IPS-NIHi7 (cell line): ENCODE measurements at regions not wholly inside any gene's neighbourhood (a gene's known extent, or its start where the extent isn't known, plus 50 kb on each side); places are given as distances from the start of the nearest gene placed in this dataset.
"Not testable (repeated sequence)": the region's sequence is repeated elsewhere in the genome, so short reads cannot be mapped to it uniquely, and the experiment has no call there.

ENCODE experiments used
- DNase-seq: peaks from one replicate; pipeline ENCODE4 v3.0.0; 2012; ENCODE audit warnings: mixed read lengths; ENCODE audit errors: extremely low spot score

DNA sequence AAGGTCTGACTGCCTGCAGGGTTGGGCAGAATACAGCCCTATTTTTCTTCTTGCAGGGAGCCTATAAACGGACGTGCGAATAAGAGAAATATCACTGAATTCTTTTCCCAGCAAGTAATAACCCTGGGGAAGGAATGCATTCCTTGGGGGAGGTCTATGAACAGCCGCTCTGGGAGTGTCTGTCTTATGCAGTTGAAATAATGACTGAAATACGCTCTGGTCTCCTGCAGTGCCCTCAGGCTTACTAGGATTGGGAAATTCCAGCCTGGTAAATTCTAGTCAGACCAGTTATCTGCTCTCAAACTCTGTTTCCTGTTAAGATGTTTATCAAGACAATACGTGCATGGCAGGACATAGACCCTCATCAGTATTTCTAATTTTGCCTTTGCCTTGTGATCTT is 72.1 kb upstream of the FAM241A start:
- no peak for DNase-seq

DNA sequence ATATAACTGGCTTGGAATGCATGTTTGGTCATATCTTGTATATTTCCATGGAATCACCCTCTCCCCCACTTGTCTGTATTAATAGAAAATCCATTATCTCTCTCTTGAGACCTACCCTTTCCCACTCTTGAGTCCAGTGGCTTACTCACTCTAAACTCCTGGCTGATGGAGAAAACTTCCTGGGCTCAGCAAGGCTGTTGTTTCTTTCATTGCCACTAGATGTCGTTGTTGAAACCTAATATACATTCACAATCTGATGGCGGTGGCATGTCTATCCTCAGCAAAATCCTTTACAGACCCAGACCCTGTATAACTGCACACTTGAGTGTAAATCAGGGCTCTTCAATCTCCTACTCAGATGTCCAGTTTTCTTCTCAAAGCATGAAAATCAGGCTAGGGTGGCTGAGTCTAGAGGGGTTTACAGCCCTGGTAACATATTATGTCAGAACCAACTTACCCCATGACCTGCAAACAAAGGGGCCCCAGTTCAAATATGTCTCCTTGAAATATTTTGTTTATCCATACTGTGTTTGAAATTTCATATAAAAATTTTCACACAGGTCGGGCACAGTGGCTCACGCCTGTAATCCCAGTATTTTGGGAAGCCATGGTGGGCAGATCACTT is 70.0 kb upstream of the FAM241A start:
- peak; percentile 61 for DNase-seq

- no peak for DNase-seq
These were observed 69.3 kb upstream of the FAM241A start for GRCh38 chr4:112075906-112076305.

DNA sequence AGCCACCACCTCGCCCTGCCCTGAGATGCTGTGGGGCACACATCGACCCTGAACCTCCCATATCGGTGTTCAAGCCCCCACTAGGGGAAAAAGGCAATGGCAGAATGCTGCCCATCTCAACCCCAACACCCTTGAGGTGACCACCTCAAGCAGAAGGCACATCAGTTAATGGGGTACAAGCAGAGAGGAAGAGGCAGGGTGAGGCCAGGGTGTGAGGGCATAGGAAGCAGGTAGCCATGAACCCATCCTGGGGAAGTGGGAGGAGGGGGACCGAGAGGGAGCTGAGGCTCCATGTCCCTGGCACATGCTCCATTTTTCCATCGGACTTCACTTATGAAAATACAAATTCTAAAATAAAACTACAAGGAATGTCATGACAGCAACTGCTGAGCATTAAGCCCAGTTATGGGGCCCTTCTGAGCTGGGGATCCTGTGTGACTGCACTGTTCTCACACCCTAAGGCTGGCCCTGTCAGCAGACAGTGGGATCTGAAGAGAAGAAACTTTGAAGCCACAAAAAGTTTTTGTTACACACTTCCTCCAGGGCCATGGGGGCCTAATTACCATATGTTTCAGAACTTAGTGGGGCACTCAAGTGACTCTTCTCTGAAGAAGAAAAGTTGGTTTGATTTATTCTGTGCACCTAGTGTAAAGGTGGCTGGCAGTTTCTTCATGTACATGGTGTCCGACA is 68.2 kb upstream of the FAM241A start:
- no peak for DNase-seq

GRCh38 chr4:112077743-112078142 is 67.5 kb upstream of the FAM241A start:
- DNase-seq = no peak

DNA sequence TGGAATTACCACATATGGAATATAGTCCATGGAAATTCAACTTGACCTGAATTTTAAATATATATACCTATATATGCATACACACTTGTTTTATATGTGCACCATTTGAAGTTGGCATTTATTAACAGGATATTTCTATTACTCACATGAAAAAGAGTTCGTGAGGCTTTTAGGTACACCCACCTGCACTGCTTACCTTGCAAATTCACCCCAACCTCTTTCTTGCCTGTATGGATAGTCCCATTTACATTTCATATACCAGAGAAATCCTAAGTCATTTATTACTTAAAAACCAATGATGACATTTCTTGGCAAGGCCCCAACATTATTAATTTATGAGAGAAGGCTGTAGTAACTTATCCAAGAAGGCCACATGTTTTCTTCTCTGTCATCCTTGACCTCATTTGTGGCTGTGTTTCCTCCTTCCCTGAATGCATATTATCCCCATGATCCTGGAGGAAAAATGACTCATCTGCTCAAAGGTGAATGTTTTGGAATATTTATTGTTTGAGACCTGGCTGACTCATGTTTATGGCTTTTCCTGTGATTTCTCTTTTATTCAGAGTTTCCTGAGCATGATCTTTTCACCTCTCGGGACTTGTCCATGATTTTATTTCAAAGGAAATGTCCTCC is 62.2 kb upstream of the FAM241A start:
- DNase-seq = no peak

DNA sequence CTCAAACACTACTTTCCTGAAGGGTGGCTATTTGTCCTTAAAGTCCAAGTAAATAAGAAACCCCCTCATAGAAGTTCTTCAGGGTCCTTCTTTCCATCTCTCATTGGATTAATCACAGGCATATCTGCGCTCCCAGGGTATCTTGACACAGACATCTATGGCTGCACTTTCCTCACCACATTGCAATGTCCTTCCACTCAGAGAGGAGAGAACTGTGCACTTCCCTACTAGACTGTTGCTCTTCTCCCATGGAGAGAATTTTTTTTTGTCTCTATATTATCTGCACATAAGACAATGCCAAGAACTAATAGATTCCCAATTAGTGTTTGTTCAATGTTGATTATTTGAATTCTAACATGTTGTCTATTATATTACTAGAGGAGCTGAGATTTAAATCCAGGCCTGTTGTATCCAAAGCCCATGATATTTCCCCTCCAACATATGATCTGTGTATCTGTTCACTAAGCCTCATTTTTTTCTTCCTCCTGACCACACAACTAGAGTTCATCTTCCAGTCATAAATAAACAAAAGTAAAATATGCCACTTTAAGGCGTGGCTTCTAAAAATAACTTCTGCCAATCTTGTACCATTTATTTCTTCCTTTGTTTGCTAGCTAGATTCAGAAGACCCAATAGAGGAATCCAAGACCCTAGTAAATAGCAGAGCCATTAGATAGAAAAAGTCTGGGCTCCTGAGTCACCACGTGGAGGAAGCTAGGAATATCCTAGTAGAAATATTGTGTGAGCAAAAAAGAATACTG is 61.5 kb upstream of the FAM241A start:
- no peak for DNase-seq

DNA sequence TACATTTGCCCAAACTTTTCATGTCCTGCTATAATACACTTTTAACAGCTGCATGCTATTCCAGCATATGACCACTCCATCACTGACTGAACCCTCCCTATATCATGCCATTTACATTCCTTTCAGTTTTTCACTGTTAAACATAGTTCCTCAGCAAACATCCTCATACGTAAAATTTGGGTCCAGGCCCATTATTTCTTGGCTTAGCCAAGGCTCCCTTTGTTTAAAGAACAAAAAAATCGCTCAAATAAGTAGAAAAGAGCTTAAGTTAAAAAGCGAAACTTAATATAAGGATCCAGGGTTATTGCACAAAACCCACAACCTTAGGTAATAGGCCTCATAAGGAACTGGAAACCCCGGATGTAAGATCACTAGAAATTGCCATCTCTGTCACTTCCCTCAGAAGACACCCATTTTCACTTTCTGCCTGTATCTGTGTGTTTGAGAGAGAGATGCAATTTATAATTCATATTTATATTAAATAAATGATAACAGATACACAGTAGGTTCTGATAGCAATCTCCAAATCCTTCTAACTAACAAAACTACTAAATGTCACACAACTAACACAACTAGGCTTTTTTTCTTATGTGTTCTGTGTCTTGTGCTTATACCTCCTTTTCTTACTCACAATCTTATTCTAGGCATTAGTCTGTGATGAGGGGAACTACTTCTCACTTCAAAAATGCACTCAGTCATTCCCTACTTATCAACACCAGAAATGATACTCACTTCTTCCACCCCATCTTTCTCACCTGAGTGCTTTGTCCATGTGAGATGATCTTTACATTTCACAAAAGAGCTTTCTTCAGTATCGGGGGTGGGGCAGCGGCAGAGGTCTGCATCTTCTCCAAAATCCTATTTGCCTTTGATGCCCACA is 59.9 kb upstream of the FAM241A start:
- DNase-seq = no peak

- no peak for DNase-seq
These were observed 59.2 kb upstream of the FAM241A start for GRCh38 chr4:112086036-112086434.

GRCh38 chr4:112086661-112087060 is 58.6 kb upstream of the FAM241A start:
- DNase-seq = not testable (repeated sequence)

- not testable (repeated sequence) for DNase-seq
These were observed 52.9 kb upstream of the FAM241A start for GRCh38 chr4:112092330-112092729.

DNA sequence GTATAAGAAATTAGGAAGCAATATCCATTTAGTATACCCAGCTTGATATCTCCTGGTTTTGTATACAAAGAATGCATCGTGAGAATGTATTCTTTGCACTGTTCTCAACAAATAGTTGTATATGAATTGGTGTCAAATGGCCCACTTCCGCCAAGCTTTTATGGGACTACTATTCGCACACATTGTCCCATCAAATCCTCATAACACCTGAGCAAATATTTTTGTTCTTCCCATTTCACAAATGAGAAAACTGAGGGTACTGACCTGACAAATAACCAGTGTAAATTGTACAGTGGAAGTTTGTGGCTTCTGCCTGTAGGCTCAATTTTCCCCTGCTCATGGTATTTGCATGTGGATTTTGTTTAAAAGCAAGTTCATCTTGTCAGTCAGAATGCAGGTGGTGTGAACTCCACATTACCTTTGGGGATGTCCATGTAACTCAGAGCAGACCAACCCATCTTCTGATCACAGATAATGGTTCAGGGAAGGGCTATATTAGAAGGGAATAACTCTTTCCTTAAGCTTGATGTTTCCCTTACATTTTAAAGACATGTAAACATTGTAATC is 51.5 kb upstream of the FAM241A start:
- no peak for DNase-seq

DNA sequence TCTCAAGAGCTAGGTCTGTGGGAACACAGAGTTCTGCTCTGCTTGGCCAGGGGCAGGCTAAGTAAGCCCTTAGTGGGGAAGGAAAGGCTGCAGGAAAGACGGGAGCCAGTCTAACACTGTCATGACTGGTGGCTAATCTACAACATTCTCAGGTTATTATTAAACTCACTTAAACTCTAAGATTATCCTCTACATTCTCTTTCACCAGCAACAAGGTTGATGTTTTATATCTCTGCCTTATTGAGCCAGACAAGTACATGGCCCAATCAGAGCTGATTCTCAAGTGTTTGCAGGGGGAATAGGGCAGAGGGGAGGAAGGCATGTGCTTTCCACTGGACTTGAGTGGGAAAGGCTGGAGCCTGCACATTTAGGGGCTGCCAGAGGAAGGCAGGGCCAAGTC is 50.9 kb upstream of the FAM241A start:
- DNase-seq = no peak
